Stimulated activated CD8-positive, alpha-beta memory T cell treated with anti-CD3 and anti-CD28 coated beads, Interleukin-7, amount 100 ng/mL, for 48 hours (primary cell): ENCODE measurements at regions not wholly inside any gene's neighbourhood (a gene's known extent, or its start where the extent isn't known, plus 50 kb on each side); places are given as distances from the start of the nearest gene placed in this dataset.

Source experiments
- DNase-seq, 2 donors: peaks; one replicate each; pipeline ENCODE4 v3.0.0-alpha.2; 2020; ENCODE audit warnings: low read depth in 1 of 2; ENCODE audit errors: extremely low read depth in 1 of 2

- DNase-seq, result no peak
Observed at GRCh38 chr6:120137492-120137891, 787.9 kb upstream of the MAN1A1 start.

- no peak for DNase-seq
Observed at GRCh38 chr6:120129228-120129627, 779.7 kb upstream of the MAN1A1 start.

GRCh38 chr6:120122401-120122800 lies 772.8 kb upstream of the MAN1A1 start:
- no peak for DNase-seq

GRCh38 chr6:120116343-120116742 lies 766.8 kb upstream of the MAN1A1 start:
- DNase-seq, result no peak

GRCh38 chr6:120112980-120113379 lies 763.4 kb upstream of the MAN1A1 start:
- no peak for DNase-seq

GRCh38 chr6:120111001-120111400 lies 761.4 kb upstream of the MAN1A1 start:
- DNase-seq, result no peak

GRCh38 chr6:120108061-120108795 lies 758.7 kb upstream of the MAN1A1 start:
- no peak for DNase-seq

- DNase-seq, result no peak
Observed at GRCh38 chr6:120103618-120104017, 754.1 kb upstream of the MAN1A1 start.

GRCh38 chr6:120096696-120097260 lies 747.2 kb upstream of the MAN1A1 start:
- no peak for DNase-seq

GRCh38 chr6:120083186-120083585 lies 733.6 kb upstream of the MAN1A1 start:
- no peak for DNase-seq

- no peak for DNase-seq
Observed at GRCh38 chr6:120077489-120077888, 727.9 kb upstream of the MAN1A1 start.

GRCh38 chr6:120058410-120058809 lies 708.8 kb upstream of the MAN1A1 start:
- DNase-seq, result no peak

- no peak for DNase-seq
Observed at GRCh38 chr6:120056085-120056484, 706.5 kb upstream of the MAN1A1 start.

GRCh38 chr6:120055071-120055470 lies 705.5 kb upstream of the MAN1A1 start:
- no peak for DNase-seq

- no peak for DNase-seq
Observed at GRCh38 chr6:120039664-120040063, 690.1 kb upstream of the MAN1A1 start.

- no peak for DNase-seq
Observed at GRCh38 chr6:120031837-120032236, 682.3 kb upstream of the MAN1A1 start.

- DNase-seq, result no peak
Observed at GRCh38 chr6:120026791-120027190, 677.2 kb upstream of the MAN1A1 start.

GRCh38 chr6:120010075-120010474 lies 660.5 kb upstream of the MAN1A1 start:
- DNase-seq, result no peak

GRCh38 chr6:120005292-120005976 lies 655.9 kb upstream of the MAN1A1 start:
- DNase-seq, result no peak

- no peak for DNase-seq
Observed at GRCh38 chr6:119986934-119987549, 637.5 kb upstream of the MAN1A1 start.

- DNase-seq, result no peak
Observed at GRCh38 chr6:119985952-119986736, 636.6 kb upstream of the MAN1A1 start.
